ENCODE measurements at regions not wholly inside any gene's neighbourhood (a gene's known extent, or its start where the extent isn't known, plus 50 kb on each side); places are given as distances from the start of the nearest gene placed in this dataset.

DNA sequence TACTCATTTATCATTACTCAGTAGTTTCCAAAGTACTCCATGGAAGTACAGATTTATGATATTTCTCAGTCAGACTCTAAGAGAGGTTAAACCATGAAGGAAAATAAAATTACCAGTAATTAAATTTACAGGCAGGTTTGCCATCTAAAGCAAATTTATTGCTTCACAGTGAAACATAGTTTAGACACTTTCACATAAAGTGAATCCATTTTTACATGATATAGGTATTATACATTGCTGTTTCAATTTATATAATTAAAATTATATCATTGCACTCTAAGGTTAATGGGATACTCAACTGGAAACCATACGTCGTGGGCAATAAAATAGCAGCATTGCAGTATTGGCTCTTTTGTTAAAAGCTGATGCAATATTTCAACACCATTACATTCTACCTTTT, 202.8 kb downstream of the SLIT2 start:
- no peak for TF ChIP-seq FOXP2 (optimal IDR thresholded peaks at IDR 0.05; ENCODE audit: control extremely low read depth, extremely low read length, insufficient read depth)
- TF ChIP-seq EZH2 (IDR thresholded peaks at IDR 0.05): no peak

Data from SK-N-MC (cell line).